HL-60 (cell line): ENCODE measurements at regions not wholly inside any gene's neighbourhood (a gene's known extent, or its start where the extent isn't known, plus 50 kb on each side); places are given as distances from the start of the nearest gene placed in this dataset.

Source experiments
- DNase-seq, 2 experiments: peaks; one replicate each; pipeline ENCODE4 v3.0.0-alpha.2; 2010 to 2020; ENCODE audit warnings: low read depth in 1 of 2, low spot score in 1 of 2
- H3K27ac ChIP-seq: fragments of 250-450 bp; sonication (Bioruptor Pico); replicated peaks from 2 replicates; pipeline ENCODE4 v1.5.1; 2020; ENCODE audit warnings: mild to moderate bottlenecking, moderate library complexity
- H3K27me3 ChIP-seq: fragments of 250-450 bp; sonication (Bioruptor Pico); 2 replicates; pipeline ENCODE4 v1.5.1; 2021; ENCODE audit warnings: mild to moderate bottlenecking, moderate library complexity; ENCODE audit not compliant: insufficient read depth, poor library complexity, severe bottlenecking
- H3K4me3 ChIP-seq: replicated peaks from 2 replicates; pipeline ENCODE4 v1.5.1; 2011; ENCODE audit warnings: mild to moderate bottlenecking, control low read depth, low read length; ENCODE audit not compliant: insufficient read depth
- CTCF ChIP-seq: IDR thresholded peaks from one replicate; pipeline ENCODE4 v1.5.1; 2011; ENCODE audit warnings: low read length, control low read depth, inconsistent platforms; ENCODE audit not compliant: insufficient read depth
- GABPA ChIP-seq: IDR thresholded peaks from 2 replicates; pipeline ENCODE4 v1.6.1; 2012; ENCODE audit warnings: low read depth
- POLR2AphosphoS5 ChIP-seq: IDR thresholded peaks from 2 replicates; pipeline ENCODE4 v1.6.1; 2012; ENCODE audit warnings: low read depth
- REST ChIP-seq: IDR thresholded peaks from 2 replicates; pipeline ENCODE4 v1.6.1; 2012; ENCODE audit warnings: low read depth; ENCODE audit not compliant: insufficient replicate concordance
- SPI1 ChIP-seq: IDR thresholded peaks from 2 replicates; pipeline ENCODE4 v1.6.1; 2012; ENCODE audit warnings: low read depth, mild to moderate bottlenecking, borderline replicate concordance

GRCh38 chr5:148734518-148734917 lies 80.2 kb upstream of the HTR4 start:
- Histone ChIP-seq H3K4me3 (no peak overlapping the region), H3K27me3 (no peaks in the 10 kb centered on the region), H3K27ac (no peak overlapping the region)
- no peak for DNase-seq
- TF ChIP-seq GABPA (no peak), SPI1 (no peak), REST (no peak), CTCF (no peak), POLR2AphosphoS5 (no peak)

DNA sequence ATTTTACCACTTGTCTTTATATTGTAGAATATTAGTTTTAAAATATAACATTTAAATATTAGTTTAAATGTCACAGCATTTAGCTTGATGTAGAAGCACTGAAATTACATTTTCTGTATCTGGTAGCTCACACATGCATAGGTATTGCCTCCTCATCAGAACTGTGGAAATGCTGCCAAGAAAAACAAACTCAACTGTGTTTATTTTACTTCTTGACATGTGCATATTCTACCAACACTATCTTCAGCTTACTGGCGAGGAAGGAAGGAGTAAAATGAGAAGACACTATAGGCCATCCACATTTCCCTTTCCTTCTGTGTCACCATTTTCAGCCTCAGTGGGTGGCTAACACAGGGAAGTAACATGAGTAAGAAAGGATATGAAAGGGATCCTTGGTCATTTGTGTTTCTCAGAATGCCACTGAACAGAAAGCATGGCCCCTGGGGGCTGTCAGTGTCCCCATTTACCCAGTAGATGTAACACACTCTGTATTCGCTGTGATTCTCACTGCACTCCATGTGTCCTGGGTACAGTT lies 81.0 kb upstream of the HTR4 start:
- TF ChIP-seq GABPA (no peak), CTCF (no peak), POLR2AphosphoS5 (no peak), SPI1 (no peak), REST (no peak)
- Histone ChIP-seq H3K27ac (no peak overlapping the region), H3K4me3 (no peak overlapping the region), H3K27me3 (no peaks in the 10 kb centered on the region)
- DNase-seq = no peak

DNA sequence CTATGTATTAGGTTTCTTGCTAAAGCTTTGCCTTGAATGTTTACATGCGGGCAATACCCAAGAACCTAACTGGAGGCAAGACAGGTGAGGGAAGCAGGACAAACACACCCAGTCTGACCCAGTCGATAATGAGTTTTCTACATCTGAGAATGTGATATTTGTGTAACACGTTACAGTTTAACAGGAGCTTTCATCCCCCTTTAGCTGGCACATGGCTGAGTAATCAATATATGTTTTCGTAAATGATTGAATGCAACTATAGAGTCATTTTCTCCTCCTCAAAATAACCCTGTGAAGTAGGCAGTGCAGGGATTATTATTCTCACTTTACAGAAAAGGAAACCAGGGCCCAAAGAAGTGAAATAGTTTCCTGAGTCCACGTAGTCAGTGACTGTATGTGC lies 84.7 kb upstream of the HTR4 start:
- Histone ChIP-seq H3K27ac (no peak overlapping the region), H3K4me3 (no peak overlapping the region), H3K27me3 (no peaks in the 10 kb centered on the region)
- TF ChIP-seq GABPA = no peak
- TF ChIP-seq SPI1 = no peak
- no peak for TF ChIP-seq CTCF
- no peak for TF ChIP-seq REST
- no peak for TF ChIP-seq POLR2AphosphoS5
- no peak for DNase-seq
